ENCODE measurements at regions not wholly inside any gene's neighbourhood (a gene's known extent, or its start where the extent isn't known, plus 50 kb on each side); places are given as distances from the start of the nearest gene placed in this dataset.

GRCh38 chr11:91174193-91174592 is 951.3 kb upstream of the CHORDC1 start:
- ChIA-PET POLR2A (no interaction called here), CTCF (no interaction called here)
- Histone ChIP-seq H3K36me3 (ENCODE audit: control insufficient read depth, insufficient read depth, low read length) (no peaks in the 10 kb centered on the region), H3K4me3 (ENCODE audit: low read depth in 2 of 2, low read length in 2 of 2) (no peak overlapping the region), H3K4me1 (ENCODE audit: control insufficient read depth, insufficient read depth, low read length) (no peaks in the 10 kb centered on the region), H3K9me3 (ENCODE audit: control insufficient read depth, insufficient read depth, low read depth, low read length) (no peaks in the 10 kb centered on the region), H3K27ac (ENCODE audit: low read length) (no peak overlapping the region), H3K27me3 (ENCODE audit: control insufficient read depth, insufficient read depth, low read length) (no peaks in the 10 kb centered on the region)
- ATAC-seq, result no peak
- BruUV-seq (replicated peaks), result no TSS peak
- DNase-seq (ENCODE audit: low read depth, low spot score), result no peak
- in situ Hi-C loops (cut with HindIII; ENCODE audit: low pct_unique_long_range_greater_than_20kb, low sequenced_read_pairs) (no loop called here), intact Hi-C loops (cut with micrococcal nuclease; ENCODE audit: unreplicated experiment) (no loop called here)
- no peak for TF ChIP-seq REST (IDR thresholded peaks at IDR 0.05; ENCODE audit: insufficient read depth in 1 of 2, low read depth in 2 of 2, low read length in 1 of 2)
- TF ChIP-seq TCF7L2 (IDR thresholded peaks at IDR 0.05; ENCODE audit: low read depth, low read length), result no peak

GRCh38 chr11:91173701-91174100 is 950.9 kb upstream of the CHORDC1 start:
- DNase-seq (ENCODE audit: low read depth, low spot score), result no peak
- intact Hi-C loops (cut with micrococcal nuclease; ENCODE audit: unreplicated experiment) (no loop called here), in situ Hi-C loops (cut with HindIII; ENCODE audit: low pct_unique_long_range_greater_than_20kb, low sequenced_read_pairs) (no loop called here)
- ChIA-PET POLR2A (no interaction called here), CTCF (no interaction called here)
- Histone ChIP-seq H3K36me3 (ENCODE audit: control insufficient read depth, insufficient read depth, low read length) (no peaks in the 10 kb centered on the region), H3K4me1 (ENCODE audit: control insufficient read depth, insufficient read depth, low read length) (no peaks in the 10 kb centered on the region), H3K9me3 (ENCODE audit: control insufficient read depth, insufficient read depth, low read depth, low read length) (no peaks in the 10 kb centered on the region), H3K4me3 (ENCODE audit: low read depth in 2 of 2, low read length in 2 of 2) (no peak overlapping the region), H3K27me3 (ENCODE audit: control insufficient read depth, insufficient read depth, low read length) (no peaks in the 10 kb centered on the region), H3K27ac (ENCODE audit: low read length) (no peak overlapping the region)
- TF ChIP-seq SIN3A (IDR thresholded peaks at IDR 0.05; ENCODE audit: borderline replicate concordance, insufficient read depth, low read depth, low read length), result no peak
- TF ChIP-seq TCF7L2 (IDR thresholded peaks at IDR 0.05; ENCODE audit: low read depth, low read length), result no peak
- TF ChIP-seq POLR2AphosphoS5 (IDR thresholded peaks at IDR 0.05; ENCODE audit: low read depth, low read length), result no peak
- TF ChIP-seq CTCF (IDR thresholded peaks at IDR 0.05), result no peak
- no peak for TF ChIP-seq REST (IDR thresholded peaks at IDR 0.05; ENCODE audit: insufficient read depth in 1 of 2, low read depth in 2 of 2, low read length in 1 of 2)
- BruUV-seq (replicated peaks), result no TSS peak
- ATAC-seq, result no peak
